ENCODE measurements at regions not wholly inside any gene's neighbourhood (a gene's known extent, or its start where the extent isn't known, plus 50 kb on each side); places are given as distances from the start of the nearest gene placed in this dataset.
A peak's percentile ranks its signal among the peaks of the same experiment; 100 is the strongest.

DNA sequence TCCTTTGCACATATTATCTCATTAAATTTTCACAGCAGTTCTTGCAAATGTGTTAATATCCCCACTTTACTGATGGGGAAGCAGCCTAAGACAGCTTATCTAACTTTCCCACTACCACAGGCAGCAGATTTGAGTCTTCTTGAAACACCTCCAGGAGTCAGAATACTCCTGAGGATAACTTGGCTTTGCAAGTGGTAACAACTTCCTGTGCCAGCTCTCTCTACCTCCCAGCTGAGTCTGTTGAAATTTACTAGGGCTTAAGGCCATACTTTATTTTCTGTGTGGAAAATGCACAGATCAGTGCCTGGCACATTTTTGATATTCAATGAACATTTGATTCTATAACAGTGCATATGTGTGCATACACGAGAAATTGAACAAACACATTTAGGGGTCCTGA is 136.1 kb upstream of the COBL start:
- TF ChIP-seq ZNF223 (tag by site-specific recombination; IDR thresholded peaks at IDR 0.05), result no peak
- no peak for TF ChIP-seq ZNF37A (tag by site-specific recombination; IDR thresholded peaks at IDR 0.05)
- no peak for TF ChIP-seq FEZF1 (tag by site-specific recombination; IDR thresholded peaks at IDR 0.05)
- TF ChIP-seq, protein P1, sequence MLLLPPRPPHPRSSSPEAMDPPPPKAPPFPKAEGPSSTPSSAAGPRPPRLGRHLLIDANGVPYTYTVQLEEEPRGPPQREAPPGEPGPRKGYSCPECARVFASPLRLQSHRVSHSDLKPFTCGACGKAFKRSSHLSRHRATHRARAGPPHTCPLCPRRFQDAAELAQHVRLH (tag by site-specific recombination; IDR thresholded peaks at IDR 0.05), result no peak
- no peak for TF ChIP-seq GFI1B (tag by site-specific recombination; IDR thresholded peaks at IDR 0.05)
- TF ChIP-seq ZNF510 (tag by site-specific recombination; IDR thresholded peaks at IDR 0.05; ENCODE audit: insufficient replicate concordance), result no peak
- TF ChIP-seq ZNF426 (tag by site-specific recombination; IDR thresholded peaks at IDR 0.05), result no peak
- no peak for TF ChIP-seq ATF2 (tag by site-specific recombination; IDR thresholded peaks at IDR 0.05; ENCODE audit: low read depth)
- no peak overlapping the region for H3K27ac ChIP-seq (ENCODE audit: extremely low read depth, low read depth, low read length)
- peaks cover 8% of the 10 kb centered on the region for H3K4me1 ChIP-seq (ENCODE audit: control insufficient read depth, insufficient read depth, low read length)
- no peaks in the 10 kb centered on the region for H3K36me3 ChIP-seq (ENCODE audit: control insufficient read depth in 2 of 2, insufficient read depth in 1 of 2, low read length in 2 of 2)
- no peaks in the 10 kb centered on the region for H3K9me3 ChIP-seq (ENCODE audit: control insufficient read depth, insufficient read depth, low read depth, low read length)
- ChIA-PET POLR2A (interaction anchor here (0.5 kb wide), 1 partner anchor 9 kb away, joined by 3 read pairs; no protein-coding TSS in a partner anchor), CTCF (no interaction called here)
- H3K4me3 ChIP-seq (ENCODE audit: low read depth, low read length), result no peak overlapping the region

- H3K27ac ChIP-seq (ENCODE audit: extremely low read depth, low read depth, low read length), result no peak overlapping the region
- POLR2A ChIA-PET, result interaction anchor here (0.5 kb wide), 1 partner anchor 9 kb away, joined by 3 read pairs; no protein-coding TSS in a partner anchor
- CTCF ChIA-PET, result interaction anchor here (0.6 kb wide), 2 partner anchors 22 to 543 kb away, joined by 4 to 5 read pairs; no protein-coding TSS in a partner anchor
- H3K9me3 ChIP-seq (ENCODE audit: control insufficient read depth, insufficient read depth, low read depth, low read length), result no peaks in the 10 kb centered on the region
- H3K4me3 ChIP-seq (ENCODE audit: low read depth, low read length), result no peak overlapping the region
- peaks cover 8% of the 10 kb centered on the region for H3K4me1 ChIP-seq (ENCODE audit: control insufficient read depth, insufficient read depth, low read length)
- no peaks in the 10 kb centered on the region for H3K36me3 ChIP-seq (ENCODE audit: control insufficient read depth in 2 of 2, insufficient read depth in 1 of 2, low read length in 2 of 2)
- no peak for TF ChIP-seq ZNF223 (tag by site-specific recombination; IDR thresholded peaks at IDR 0.05)
- TF ChIP-seq ZIC2 (tag by site-specific recombination; IDR thresholded peaks at IDR 0.05), result peak; percentile 18; the same call in 1 of the 2 replicates
These were observed 135.3 kb upstream of the COBL start for GRCh38 chr7:51451751-51452476.

- H3K4me3 ChIP-seq (ENCODE audit: low read depth, low read length), result no peak overlapping the region
- CTCF ChIA-PET, result interaction anchor here (0.6 kb wide), 1 partner anchor 15 kb away, joined by 6 read pairs; no protein-coding TSS in a partner anchor
- H3K9me3 ChIP-seq (ENCODE audit: control insufficient read depth, insufficient read depth, low read depth, low read length), result no peaks in the 10 kb centered on the region
- POLR2A ChIA-PET, result no interaction called here
- H3K36me3 ChIP-seq (ENCODE audit: control insufficient read depth in 2 of 2, insufficient read depth in 1 of 2, low read length in 2 of 2), result no peaks in the 10 kb centered on the region
- no peak overlapping the region for H3K27ac ChIP-seq (ENCODE audit: extremely low read depth, low read depth, low read length)
- H3K4me1 ChIP-seq (ENCODE audit: control insufficient read depth, insufficient read depth, low read length), result peaks cover 2% of the 10 kb centered on the region
- no peak for TF ChIP-seq SCRT1 (tag by site-specific recombination; IDR thresholded peaks at IDR 0.05; ENCODE audit: borderline replicate concordance)
- TF ChIP-seq ZNF24 (tag by site-specific recombination; IDR thresholded peaks at IDR 0.05), result no peak
- no peak for TF ChIP-seq ZNF157 (tag by site-specific recombination; IDR thresholded peaks at IDR 0.05)
- TF ChIP-seq ZNF112 (tag by site-specific recombination; IDR thresholded peaks at IDR 0.05), result no peak
- TF ChIP-seq, protein P2, sequence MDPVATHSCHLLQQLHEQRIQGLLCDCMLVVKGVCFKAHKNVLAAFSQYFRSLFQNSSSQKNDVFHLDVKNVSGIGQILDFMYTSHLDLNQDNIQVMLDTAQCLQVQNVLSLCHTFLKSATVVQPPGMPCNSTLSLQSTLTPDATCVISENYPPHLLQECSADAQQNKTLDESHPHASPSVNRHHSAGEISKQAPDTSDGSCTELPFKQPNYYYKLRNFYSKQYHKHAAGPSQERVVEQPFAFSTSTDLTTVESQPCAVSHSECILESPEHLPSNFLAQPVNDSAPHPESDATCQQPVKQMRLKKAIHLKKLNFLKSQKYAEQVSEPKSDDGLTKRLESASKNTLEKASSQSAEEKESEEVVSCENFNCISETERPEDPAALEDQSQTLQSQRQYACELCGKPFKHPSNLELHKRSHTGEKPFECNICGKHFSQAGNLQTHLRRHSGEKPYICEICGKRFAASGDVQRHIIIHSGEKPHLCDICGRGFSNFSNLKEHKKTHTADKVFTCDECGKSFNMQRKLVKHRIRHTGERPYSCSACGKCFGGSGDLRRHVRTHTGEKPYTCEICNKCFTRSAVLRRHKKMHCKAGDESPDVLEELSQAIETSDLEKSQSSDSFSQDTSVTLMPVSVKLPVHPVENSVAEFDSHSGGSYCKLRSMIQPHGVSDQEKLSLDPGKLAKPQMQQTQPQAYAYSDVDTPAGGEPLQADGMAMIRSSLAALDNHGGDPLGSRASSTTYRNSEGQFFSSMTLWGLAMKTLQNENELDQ (tag by site-specific recombination; IDR thresholded peaks at IDR 0.05; ENCODE audit: low read depth), result no peak
- TF ChIP-seq ZFP41 (tag by site-specific recombination; IDR thresholded peaks at IDR 0.05; ENCODE audit: borderline replicate concordance), result no peak
- TF ChIP-seq ZNF223 (tag by site-specific recombination; IDR thresholded peaks at IDR 0.05), result no peak
- TF ChIP-seq ZNF37A (tag by site-specific recombination; IDR thresholded peaks at IDR 0.05), result no peak
- no peak for TF ChIP-seq ZNF221 (tag by site-specific recombination; IDR thresholded peaks at IDR 0.05; ENCODE audit: borderline replicate concordance)
- TF ChIP-seq, protein P3, sequence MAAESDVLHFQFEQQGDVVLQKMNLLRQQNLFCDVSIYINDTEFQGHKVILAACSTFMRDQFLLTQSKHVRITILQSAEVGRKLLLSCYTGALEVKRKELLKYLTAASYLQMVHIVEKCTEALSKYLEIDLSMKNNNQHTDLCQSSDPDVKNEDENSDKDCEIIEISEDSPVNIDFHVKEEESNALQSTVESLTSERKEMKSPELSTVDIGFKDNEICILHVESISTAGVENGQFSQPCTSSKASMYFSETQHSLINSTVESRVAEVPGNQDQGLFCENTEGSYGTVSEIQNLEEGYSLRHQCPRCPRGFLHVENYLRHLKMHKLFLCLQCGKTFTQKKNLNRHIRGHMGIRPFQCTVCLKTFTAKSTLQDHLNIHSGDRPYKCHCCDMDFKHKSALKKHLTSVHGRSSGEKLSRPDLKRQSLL (tag by site-specific recombination; IDR thresholded peaks at IDR 0.05), result no peak
- no peak for TF ChIP-seq FEZF1 (tag by site-specific recombination; IDR thresholded peaks at IDR 0.05)
- TF ChIP-seq ZNF302 (tag by site-specific recombination; IDR thresholded peaks at IDR 0.05; ENCODE audit: low read depth), result no peak
- no peak for TF ChIP-seq ZNF677 (tag by site-specific recombination; IDR thresholded peaks at IDR 0.05)
- TF ChIP-seq SCRT2 (tag by site-specific recombination; IDR thresholded peaks at IDR 0.05), result no peak
- TF ChIP-seq GLI4 (tag by site-specific recombination; IDR thresholded peaks at IDR 0.05), result no peak
- no peak for TF ChIP-seq ZNF169 (tag by site-specific recombination; IDR thresholded peaks at IDR 0.05)
- TF ChIP-seq GFI1B (tag by site-specific recombination; IDR thresholded peaks at IDR 0.05), result no peak
- no peak for TF ChIP-seq ZNF544 (tag by site-specific recombination; IDR thresholded peaks at IDR 0.05)
- TF ChIP-seq ZNF274 (IDR thresholded peaks at IDR 0.05; ENCODE audit: low read length), result no peak
- TF ChIP-seq ZNF274 (tag by site-specific recombination; IDR thresholded peaks at IDR 0.05; ENCODE audit: borderline replicate concordance), result no peak
These were observed 133.9 kb upstream of the COBL start for GRCh38 chr7:51450541-51450940.

All from HEK293 (cell line).